ENCODE measurements at regions not wholly inside any gene's neighbourhood (a gene's known extent, or its start where the extent isn't known, plus 50 kb on each side); places are given as distances from the start of the nearest gene placed in this dataset.

DNA sequence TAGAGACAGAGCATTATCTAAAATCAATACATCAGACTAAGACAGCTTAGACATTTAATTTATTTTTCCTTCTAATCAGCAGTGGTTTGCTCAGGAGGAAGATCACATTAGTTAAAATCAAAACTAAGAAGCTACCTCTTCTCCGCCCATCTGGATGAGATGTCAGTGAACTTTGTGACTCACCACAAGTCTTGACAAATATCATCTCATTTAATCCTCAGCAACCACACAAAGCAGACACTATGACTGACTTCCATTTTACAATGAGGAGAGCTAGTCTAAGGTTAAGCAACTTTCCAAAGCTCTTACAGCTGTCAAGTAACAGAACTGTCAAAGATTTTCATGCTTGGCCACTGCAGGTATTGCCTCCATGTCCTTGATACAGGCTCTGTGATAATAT lies 289.5 kb downstream of the DEPDC1B start:
- DNase-seq (ENCODE audit: low spot score) = no peak
- TF ChIP-seq, protein P1, sequence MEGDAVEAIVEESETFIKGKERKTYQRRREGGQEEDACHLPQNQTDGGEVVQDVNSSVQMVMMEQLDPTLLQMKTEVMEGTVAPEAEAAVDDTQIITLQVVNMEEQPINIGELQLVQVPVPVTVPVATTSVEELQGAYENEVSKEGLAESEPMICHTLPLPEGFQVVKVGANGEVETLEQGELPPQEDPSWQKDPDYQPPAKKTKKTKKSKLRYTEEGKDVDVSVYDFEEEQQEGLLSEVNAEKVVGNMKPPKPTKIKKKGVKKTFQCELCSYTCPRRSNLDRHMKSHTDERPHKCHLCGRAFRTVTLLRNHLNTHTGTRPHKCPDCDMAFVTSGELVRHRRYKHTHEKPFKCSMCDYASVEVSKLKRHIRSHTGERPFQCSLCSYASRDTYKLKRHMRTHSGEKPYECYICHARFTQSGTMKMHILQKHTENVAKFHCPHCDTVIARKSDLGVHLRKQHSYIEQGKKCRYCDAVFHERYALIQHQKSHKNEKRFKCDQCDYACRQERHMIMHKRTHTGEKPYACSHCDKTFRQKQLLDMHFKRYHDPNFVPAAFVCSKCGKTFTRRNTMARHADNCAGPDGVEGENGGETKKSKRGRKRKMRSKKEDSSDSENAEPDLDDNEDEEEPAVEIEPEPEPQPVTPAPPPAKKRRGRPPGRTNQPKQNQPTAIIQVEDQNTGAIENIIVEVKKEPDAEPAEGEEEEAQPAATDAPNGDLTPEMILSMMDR (IDR thresholded peaks at IDR 0.05; ENCODE audit: extremely low read depth, missing control alignments) = no peak

DNA sequence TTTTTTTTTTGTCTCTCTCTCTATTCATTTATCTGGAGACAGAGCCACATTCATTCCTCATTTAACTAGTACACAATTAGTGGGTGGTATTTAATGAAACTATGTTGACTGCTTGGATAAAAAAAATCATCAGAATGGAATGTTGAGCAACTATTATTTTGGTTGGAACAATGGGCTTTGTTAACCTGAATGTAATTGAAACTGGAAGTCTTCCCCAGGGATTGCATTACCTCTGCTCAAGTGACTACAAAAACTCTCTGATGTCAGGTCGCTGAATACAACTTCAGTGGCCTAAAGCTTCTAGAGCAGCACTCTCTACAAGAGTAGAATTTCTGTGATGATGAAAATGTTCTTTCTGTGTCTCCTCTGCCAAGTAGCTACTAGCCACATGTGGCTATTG lies 295.8 kb downstream of the DEPDC1B start:
- TF ChIP-seq, protein P1 (IDR thresholded peaks at IDR 0.05; ENCODE audit: extremely low read depth, missing control alignments) = no peak
- DNase-seq (ENCODE audit: low spot score) = no peak

DNA sequence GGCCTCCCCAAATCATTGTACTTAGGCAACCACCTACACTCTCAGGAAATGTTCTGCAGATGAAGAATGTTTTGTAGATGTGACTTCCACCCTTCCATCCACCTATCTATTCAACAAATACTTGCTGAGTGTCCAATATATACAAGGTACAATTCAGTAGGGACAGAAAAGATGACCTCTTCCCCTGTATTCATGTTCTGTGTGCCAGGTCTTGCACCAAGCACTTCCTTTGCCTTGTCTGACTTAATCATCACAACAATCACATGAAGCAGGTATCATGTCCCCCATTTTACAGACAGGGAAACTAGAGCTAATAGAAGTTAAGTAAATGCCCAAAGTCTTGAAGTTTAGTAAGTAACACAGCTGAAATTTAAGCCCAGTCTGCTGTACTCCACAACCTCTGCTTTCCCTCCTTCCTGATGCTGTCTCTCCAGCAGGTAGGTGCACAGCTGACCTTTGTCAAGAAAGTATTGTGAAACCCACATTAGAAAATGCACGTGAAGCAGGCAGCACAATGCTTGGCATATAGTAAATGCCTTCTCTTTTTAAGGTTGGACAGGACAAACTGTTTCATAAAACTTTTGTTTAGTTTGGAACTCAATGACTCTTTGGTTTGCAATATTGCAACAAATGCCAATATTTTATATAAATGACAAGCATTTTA lies 296.5 kb downstream of the DEPDC1B start:
- no peak for DNase-seq (ENCODE audit: low spot score)
- TF ChIP-seq, protein P1 (IDR thresholded peaks at IDR 0.05; ENCODE audit: extremely low read depth, missing control alignments) = no peak

DNA sequence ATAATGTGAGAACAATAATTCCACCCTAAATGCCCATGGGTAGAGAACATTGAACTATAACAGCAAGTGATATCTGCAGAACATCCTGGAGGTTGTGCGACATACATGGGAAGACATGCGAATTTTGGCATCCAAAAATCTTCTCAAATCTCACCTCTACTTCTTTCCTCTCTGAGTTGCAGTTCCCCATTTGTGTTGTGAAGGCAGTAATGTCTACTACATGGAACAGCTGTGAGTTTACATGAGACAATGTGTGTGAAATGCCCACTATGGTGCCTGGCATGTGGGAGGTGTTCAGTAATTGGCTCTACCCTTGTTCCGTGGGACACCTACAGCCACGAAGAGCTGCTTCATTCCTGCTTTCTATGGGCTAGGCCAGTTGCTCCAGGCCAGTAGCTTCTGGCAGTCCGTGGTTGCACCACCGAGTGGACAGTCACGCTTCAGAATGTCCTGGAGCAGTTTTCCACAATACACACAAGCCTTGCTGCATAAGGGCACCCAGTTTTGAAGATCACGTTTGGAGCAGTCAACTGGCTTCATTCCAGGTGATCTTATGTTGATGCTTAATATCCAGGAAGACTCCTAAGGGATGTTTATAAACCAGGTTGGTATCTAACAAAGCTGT lies 297.7 kb downstream of the DEPDC1B start:
- DNase-seq (ENCODE audit: low spot score) = no peak
- TF ChIP-seq, protein P1 (IDR thresholded peaks at IDR 0.05; ENCODE audit: extremely low read depth, missing control alignments) = no peak

DNA sequence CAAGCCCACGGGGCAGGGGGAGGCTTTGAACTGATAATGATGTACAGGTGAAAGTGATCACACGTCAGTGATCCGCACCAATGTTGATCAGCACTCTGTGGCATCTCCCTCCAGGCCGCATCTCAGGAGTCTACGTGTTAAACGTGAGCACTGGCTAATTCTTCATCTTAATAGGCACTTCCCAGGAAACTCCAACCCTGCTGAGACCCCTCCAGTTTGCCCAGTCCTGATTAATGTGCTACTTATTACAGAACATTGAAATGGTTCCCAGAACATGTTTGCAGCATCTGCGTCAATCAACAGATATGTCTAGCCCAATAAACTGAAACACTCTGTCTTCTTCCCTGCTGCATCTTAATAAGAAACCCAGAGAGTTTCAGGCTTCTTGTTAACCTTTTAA lies 298.4 kb downstream of the DEPDC1B start:
- no peak for DNase-seq (ENCODE audit: low spot score)
- TF ChIP-seq, protein P1 (IDR thresholded peaks at IDR 0.05; ENCODE audit: extremely low read depth, missing control alignments) = no peak

DNA sequence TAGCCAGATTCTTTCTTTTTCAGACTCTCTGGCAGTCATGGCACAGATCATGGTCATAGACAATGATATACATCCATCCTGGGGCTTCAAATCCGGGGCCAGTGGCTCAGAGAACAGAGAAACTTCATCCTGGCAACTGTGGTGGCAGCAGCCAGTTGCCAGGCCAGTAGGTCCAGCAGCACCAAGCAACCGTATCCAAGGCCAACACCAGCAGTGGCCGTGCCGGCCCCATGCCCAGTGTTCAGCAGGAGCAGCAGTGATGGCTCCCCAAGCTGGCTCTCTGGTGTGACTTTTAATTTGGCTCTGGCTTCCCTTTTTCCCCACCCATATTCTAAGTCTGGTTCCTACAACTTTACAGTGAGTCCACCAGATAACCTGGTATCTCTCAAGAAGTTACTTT lies 300.5 kb downstream of the DEPDC1B start:
- no peak for DNase-seq (ENCODE audit: low spot score)
- TF ChIP-seq, protein P1 (IDR thresholded peaks at IDR 0.05; ENCODE audit: extremely low read depth, missing control alignments) = no peak

DNA sequence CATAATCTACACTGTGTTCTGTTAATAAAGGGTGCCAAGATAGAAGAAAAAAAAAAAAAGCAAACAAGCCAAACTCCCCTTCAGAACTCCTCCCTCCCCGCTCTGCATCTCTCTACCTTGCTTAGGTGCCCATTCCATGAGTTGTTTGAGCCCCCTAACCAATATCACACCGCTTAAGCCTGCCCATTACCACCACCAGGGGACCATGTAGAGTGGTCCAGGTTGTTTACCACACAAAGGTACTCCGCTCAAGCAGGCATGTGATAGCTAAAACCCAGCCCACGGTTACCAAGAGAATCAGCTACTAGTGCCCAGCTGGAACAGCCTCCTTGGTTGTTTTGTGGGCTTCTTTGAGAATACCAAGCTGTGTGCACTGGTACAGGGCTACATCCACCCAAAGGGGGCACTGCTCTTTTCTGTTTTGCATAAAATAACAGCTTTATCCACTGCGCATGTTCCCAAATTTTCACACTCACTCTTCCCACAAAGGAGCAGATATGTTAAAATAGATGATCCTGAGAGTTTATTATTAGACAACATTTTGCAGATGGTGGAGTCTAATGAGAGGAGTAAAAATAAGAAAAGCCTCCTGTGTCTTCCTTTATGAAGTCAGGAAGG lies 304.1 kb downstream of the DEPDC1B start:
- TF ChIP-seq, protein P1 (IDR thresholded peaks at IDR 0.05; ENCODE audit: extremely low read depth, missing control alignments) = no peak
- no peak for DNase-seq (ENCODE audit: low spot score)

All from GM20000 (cell line).